ENCODE measurements at regions not wholly inside any gene's neighbourhood (a gene's known extent, or its start where the extent isn't known, plus 50 kb on each side); places are given as distances from the start of the nearest gene placed in this dataset.

GRCh38 chr2:221134718-221135117 lies 437.4 kb downstream of the EPHA4 start:
- no peaks in the 10 kb centered on the region for H3K36me3 ChIP-seq (ENCODE audit: insufficient read depth, low read length)
- no peak overlapping the region for H3K4me2 ChIP-seq (ENCODE audit: insufficient read depth, low read length)
- no peaks in the 10 kb centered on the region for H3K79me2 ChIP-seq (ENCODE audit: insufficient read depth, low read length)
- H4K20me1 ChIP-seq (ENCODE audit: insufficient read depth, low read length): no peaks in the 10 kb centered on the region
- no peak overlapping the region for H3K27ac ChIP-seq (ENCODE audit: low read depth, low read length)
- no peak overlapping the region for H2AFZ ChIP-seq (ENCODE audit: low read length)
- DNase-seq (ENCODE audit: insufficient read length, low spot score, missing footprints): no peak
- no peak for TF ChIP-seq CTCF (IDR thresholded peaks at IDR 0.05; ENCODE audit: extremely low read depth, low read depth, low read length)
- no peaks in the 10 kb centered on the region for H3K4me1 ChIP-seq (ENCODE audit: insufficient read depth, low read length)
- H3K27me3 ChIP-seq (ENCODE audit: insufficient read depth, low read length): no peaks in the 10 kb centered on the region
- H3K9me3 ChIP-seq (ENCODE audit: low read depth, low read length): no peaks in the 10 kb centered on the region
- no peak overlapping the region for H3K4me3 ChIP-seq (ENCODE audit: insufficient read depth, low read length)

GRCh38 chr2:221135699-221136098 lies 436.4 kb downstream of the EPHA4 start:
- Histone ChIP-seq H3K9me3 (ENCODE audit: low read depth, low read length) (no peaks in the 10 kb centered on the region), H3K4me3 (ENCODE audit: insufficient read depth, low read length) (no peak overlapping the region), H3K79me2 (ENCODE audit: insufficient read depth, low read length) (no peaks in the 10 kb centered on the region), H3K27ac (ENCODE audit: low read depth, low read length) (no peak overlapping the region), H3K4me1 (ENCODE audit: insufficient read depth, low read length) (no peaks in the 10 kb centered on the region), H4K20me1 (ENCODE audit: insufficient read depth, low read length) (no peaks in the 10 kb centered on the region), H3K27me3 (ENCODE audit: insufficient read depth, low read length) (no peaks in the 10 kb centered on the region), H3K4me2 (ENCODE audit: insufficient read depth, low read length) (no peak overlapping the region), H3K36me3 (ENCODE audit: insufficient read depth, low read length) (no peaks in the 10 kb centered on the region), H2AFZ (ENCODE audit: low read length) (no peak overlapping the region)
- TF ChIP-seq CTCF (IDR thresholded peaks at IDR 0.05; ENCODE audit: extremely low read depth, low read depth, low read length): no peak
- DNase-seq (ENCODE audit: insufficient read length, low spot score, missing footprints): no peak

- Histone ChIP-seq H3K79me2 (ENCODE audit: insufficient read depth, low read length) (no peaks in the 10 kb centered on the region), H3K36me3 (ENCODE audit: insufficient read depth, low read length) (no peaks in the 10 kb centered on the region), H3K27ac (ENCODE audit: low read depth, low read length) (no peak overlapping the region), H3K4me1 (ENCODE audit: insufficient read depth, low read length) (no peaks in the 10 kb centered on the region), H3K4me2 (ENCODE audit: insufficient read depth, low read length) (no peak overlapping the region), H3K9me3 (ENCODE audit: low read depth, low read length) (no peaks in the 10 kb centered on the region), H3K4me3 (ENCODE audit: insufficient read depth, low read length) (no peak overlapping the region), H2AFZ (ENCODE audit: low read length) (no peak overlapping the region), H3K27me3 (ENCODE audit: insufficient read depth, low read length) (no peaks in the 10 kb centered on the region), H4K20me1 (ENCODE audit: insufficient read depth, low read length) (no peaks in the 10 kb centered on the region)
- no peak for TF ChIP-seq CTCF (IDR thresholded peaks at IDR 0.05; ENCODE audit: extremely low read depth, low read depth, low read length)
- DNase-seq (ENCODE audit: insufficient read length, low spot score, missing footprints): no peak
Observed at GRCh38 chr2:221137385-221137784, 434.7 kb downstream of the EPHA4 start.

GRCh38 chr2:221142341-221142740 lies 429.8 kb downstream of the EPHA4 start:
- Histone ChIP-seq H3K79me2 (ENCODE audit: insufficient read depth, low read length) (no peaks in the 10 kb centered on the region), H2AFZ (ENCODE audit: low read length) (no peak overlapping the region), H4K20me1 (ENCODE audit: insufficient read depth, low read length) (no peaks in the 10 kb centered on the region), H3K27ac (ENCODE audit: low read depth, low read length) (no peak overlapping the region), H3K27me3 (ENCODE audit: insufficient read depth, low read length) (no peaks in the 10 kb centered on the region), H3K4me1 (ENCODE audit: insufficient read depth, low read length) (no peaks in the 10 kb centered on the region), H3K4me2 (ENCODE audit: insufficient read depth, low read length) (no peak overlapping the region), H3K4me3 (ENCODE audit: insufficient read depth, low read length) (no peak overlapping the region), H3K9me3 (ENCODE audit: low read depth, low read length) (peaks cover 2% of the 10 kb centered on the region), H3K36me3 (ENCODE audit: insufficient read depth, low read length) (no peaks in the 10 kb centered on the region)
- TF ChIP-seq CTCF (IDR thresholded peaks at IDR 0.05; ENCODE audit: extremely low read depth, low read depth, low read length): no peak
- DNase-seq (ENCODE audit: insufficient read length, low spot score, missing footprints): no peak
